Liver (tissue), 8 donors: ENCODE measurements at regions not wholly inside any gene's neighbourhood (a gene's known extent, or its start where the extent isn't known, plus 50 kb on each side); places are given as distances from the start of the nearest gene placed in this dataset.

ENCODE experiments used
- DNase-seq: peaks from one replicate; pipeline ENCODE4 v3.0.0-alpha.2; 2017; ENCODE audit warnings: low spot score
- H3K27ac ChIP-seq, 2 donors: one replicate each; pipeline ENCODE4 v1.7.0; 2013; ENCODE audit warnings: inconsistent platforms in 2 of 2, low read length in 2 of 2, control low read depth in 1 of 2, low read depth in 1 of 2, mild to moderate bottlenecking in 1 of 2
- H3K27me3 ChIP-seq, 4 donors: one replicate each; pipeline versions ENCODE4 v1.6.1 to v1.7.0; 2013; ENCODE audit warnings: low read length in 3 of 4, inconsistent platforms in 1 of 4, mild to moderate bottlenecking in 1 of 4, moderate library complexity in 1 of 4; ENCODE audit not compliant: control insufficient read depth in 4 of 4, insufficient read depth in 4 of 4
- H3K36me3 ChIP-seq, 4 donors: one replicate each; pipeline versions ENCODE4 v1.6.1 to v1.7.0; 2013; ENCODE audit warnings: low read length in 3 of 4, mild to moderate bottlenecking in 3 of 4, low read depth in 1 of 4, moderate library complexity in 1 of 4; ENCODE audit not compliant: control insufficient read depth in 4 of 4, insufficient read depth in 3 of 4
- H3K4me1 ChIP-seq, 4 donors: one replicate each; pipeline versions ENCODE4 v1.6.1 to v1.7.0; 2013; ENCODE audit warnings: low read length in 3 of 4, mild to moderate bottlenecking in 3 of 4, moderate library complexity in 1 of 4; ENCODE audit not compliant: control insufficient read depth in 4 of 4, insufficient read depth in 4 of 4
- H3K4me3 ChIP-seq, 3 donors: one replicate each; pipeline versions ENCODE4 v1.6.1 to v1.7.0; 2013; ENCODE audit warnings: low read length in 3 of 3, control low read depth in 1 of 3, low read depth in 1 of 3, mild to moderate bottlenecking in 1 of 3
- H3K9ac ChIP-seq, 2 donors: one replicate each; pipeline ENCODE4 v1.7.0; 2013; ENCODE audit warnings: low read length in 2 of 2, mild to moderate bottlenecking in 2 of 2, moderate library complexity in 2 of 2, control low read depth in 1 of 2, low read depth in 1 of 2
- H3K9me3 ChIP-seq, 4 donors: one replicate each; pipeline versions ENCODE4 v1.6.1 to v1.7.0; 2013; ENCODE audit warnings: low read length in 3 of 4; ENCODE audit not compliant: control insufficient read depth in 4 of 4
- ATF3 ChIP-seq: IDR thresholded peaks from 2 replicates; pipeline ENCODE4 v1.6.1; 2016; ENCODE audit warnings: antibody characterized with exemption
- EGR1 ChIP-seq, 2 donors: IDR thresholded peaks; 2 replicates each; pipeline ENCODE4 v1.6.1; 2016 to 2018; ENCODE audit warnings: antibody characterized with exemption in 2 of 2, low read depth in 2 of 2
- FOXA1 ChIP-seq: IDR thresholded peaks from 2 replicates; pipeline ENCODE4 v1.6.1; 2016; ENCODE audit warnings: antibody characterized with exemption
- FOXA2 ChIP-seq: IDR thresholded peaks from 2 replicates; pipeline ENCODE4 v1.6.1; 2016; ENCODE audit warnings: antibody characterized with exemption
- GABPA ChIP-seq, 2 donors: IDR thresholded peaks in 1 of 2; conservative IDR thresholded peaks in 1 of 2; 2 replicates each; pipeline ENCODE4 v1.6.1; 2016; ENCODE audit warnings: antibody characterized with exemption in 2 of 2, mild to moderate bottlenecking in 1 of 2, moderate library complexity in 1 of 2
- HNF4A ChIP-seq, 2 donors: conservative IDR thresholded peaks; 2 replicates each; pipeline ENCODE4 v1.6.1; 2016; ENCODE audit warnings: antibody characterized with exemption in 2 of 2, mild to moderate bottlenecking in 2 of 2
- MAX ChIP-seq: IDR thresholded peaks from 2 replicates; pipeline ENCODE4 v1.6.1; 2016; ENCODE audit warnings: antibody characterized with exemption
- NR2F2 ChIP-seq: IDR thresholded peaks from 2 replicates; pipeline ENCODE4 v1.6.1; 2016; ENCODE audit warnings: antibody characterized with exemption
- RXRA ChIP-seq, 2 donors: IDR thresholded peaks; 2 replicates each; pipeline ENCODE4 v1.6.1; 2017 to 2018; ENCODE audit warnings: antibody characterized with exemption in 2 of 2, mild to moderate bottlenecking in 1 of 2
- SP1 ChIP-seq: IDR thresholded peaks from 2 replicates; pipeline ENCODE4 v1.6.1; 2018; ENCODE audit warnings: antibody characterized with exemption, mild to moderate bottlenecking
- TAF1 ChIP-seq: conservative IDR thresholded peaks from 2 replicates; pipeline ENCODE4 v1.6.1; 2016; ENCODE audit warnings: antibody characterized with exemption, mild to moderate bottlenecking
- YY1 ChIP-seq: IDR thresholded peaks from 2 replicates; pipeline ENCODE4 v1.6.1; 2016; ENCODE audit warnings: antibody characterized with exemption, mild to moderate bottlenecking
- WGBS: extraction: QIAGEN DNeasy Blood & Tissue Kit; methylation state at CpG from one replicate; pipeline ENCODE4 v1.1.7; 2013; 5-methylcytosine and 5-hydroxymethylcytosine counted together
- TF ChIP-seq, protein P1 (sequence below): fragments of 150-350 bp; IDR thresholded peaks from 2 replicates; pipeline ENCODE4 v1.5.1; 2017; ENCODE audit warnings: improper control_type of control experiment, low read depth, low read length; ENCODE audit not compliant: missing input control
- TF ChIP-seq, protein P2 (sequence below): IDR thresholded peaks from 2 replicates; pipeline ENCODE4 v1.6.1; 2016; ENCODE audit warnings: antibody characterized with exemption, mild to moderate bottlenecking
- TF ChIP-seq, protein P3 (sequence below): IDR thresholded peaks from 2 replicates; pipeline ENCODE4 v1.6.1; 2016; ENCODE audit warnings: antibody characterized with exemption
- donor health status: healthy.
- donor health status: healthy.
- donor health status: healthy.
- donor health status: healthy.
- donor health status: healthy.

DNA sequence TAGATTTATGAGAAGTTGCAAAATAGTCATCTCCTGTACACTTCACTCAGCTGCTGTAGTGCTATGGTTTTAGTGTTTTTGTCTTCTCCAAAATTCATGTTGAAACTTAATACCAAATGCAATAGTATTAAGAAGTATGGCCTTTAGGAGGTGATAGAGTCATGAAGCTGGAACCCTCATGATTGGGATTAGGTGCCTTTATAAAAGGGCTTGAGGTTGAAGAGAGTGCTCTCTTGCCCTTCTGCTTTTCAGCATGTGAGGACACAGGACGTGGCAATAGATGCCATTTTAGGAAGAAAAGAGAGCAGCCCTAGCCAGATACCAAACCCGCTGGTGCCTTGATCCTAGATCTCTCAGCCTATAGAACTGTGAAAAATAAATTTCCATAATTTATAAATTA lies 87.6 kb downstream of the CTH start (continued):
- no peak for TF ChIP-seq RXRA (IDR thresholded peaks at IDR 0.05)
- no peak for TF ChIP-seq NR2F2
- no peak for TF ChIP-seq TAF1
- TF ChIP-seq HNF4A (conservative IDR thresholded peaks at IDR 0.05), result no peak
- no peak for TF ChIP-seq MAX
- TF ChIP-seq FOXA2, result no peak
- TF ChIP-seq EGR1 (IDR thresholded peaks at IDR 0.05; ENCODE audit: low read depth in 2 of 2), result no peak

GRCh38 chr1:70499695-70500094 lies 88.6 kb downstream of the CTH start:
- peaks cover 0 to 2% (median 0%) of the 10 kb centered on the region in 4 donors for H3K4me1 ChIP-seq
- no peak overlapping the region for H3K9ac ChIP-seq
- WGBS, result 34% methylated on average over 1 of the region's 1 CpG
- no peaks in the 10 kb centered on the region for H3K9me3 ChIP-seq
- no peak overlapping the region for H3K27ac ChIP-seq
- H3K36me3 ChIP-seq, result no peaks in the 10 kb centered on the region
- DNase-seq, result no peak
- TF ChIP-seq ATF3 (no peak), RXRA (IDR thresholded peaks at IDR 0.05) (no peak)
- no peaks in the 10 kb centered on the region for H3K27me3 ChIP-seq
- no peak overlapping the region for H3K4me3 ChIP-seq

DNA sequence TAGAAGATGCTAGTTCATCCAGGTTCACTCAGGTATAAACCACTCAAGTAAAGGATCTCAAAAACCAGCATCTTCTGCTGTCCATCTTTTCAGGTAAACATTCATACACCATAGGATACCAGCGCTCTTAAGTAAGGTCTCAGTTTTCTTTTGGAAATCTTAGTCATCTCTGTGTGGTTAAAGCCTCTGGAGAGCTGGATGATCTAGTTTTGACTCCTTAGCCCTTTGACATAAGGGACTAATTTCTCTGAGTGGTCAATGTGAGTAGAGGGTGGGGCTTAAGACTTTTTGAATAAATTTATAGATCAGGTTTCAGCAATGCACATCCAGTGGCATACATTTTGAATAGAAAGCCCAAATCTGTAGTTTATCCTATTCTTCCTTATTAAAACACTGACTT lies 92.3 kb downstream of the CTH start:
- Histone ChIP-seq H3K27ac (no peak overlapping the region), H3K4me3 (no peak overlapping the region), H3K36me3 (no peaks in the 10 kb centered on the region), H3K27me3 (no peaks in the 10 kb centered on the region), H3K4me1 (peaks cover 0 to 2% (median 0%) of the 10 kb centered on the region in 4 donors), H3K9ac (no peak overlapping the region), H3K9me3 (no peaks in the 10 kb centered on the region)
- WGBS, result 94% methylated on average over 1 of the region's 1 CpG
- DNase-seq, result no peak
- no peak for TF ChIP-seq SP1
- TF ChIP-seq FOXA2, result no peak
- TF ChIP-seq YY1, result no peak
- no peak for TF ChIP-seq MAX
- TF ChIP-seq, protein P1, sequence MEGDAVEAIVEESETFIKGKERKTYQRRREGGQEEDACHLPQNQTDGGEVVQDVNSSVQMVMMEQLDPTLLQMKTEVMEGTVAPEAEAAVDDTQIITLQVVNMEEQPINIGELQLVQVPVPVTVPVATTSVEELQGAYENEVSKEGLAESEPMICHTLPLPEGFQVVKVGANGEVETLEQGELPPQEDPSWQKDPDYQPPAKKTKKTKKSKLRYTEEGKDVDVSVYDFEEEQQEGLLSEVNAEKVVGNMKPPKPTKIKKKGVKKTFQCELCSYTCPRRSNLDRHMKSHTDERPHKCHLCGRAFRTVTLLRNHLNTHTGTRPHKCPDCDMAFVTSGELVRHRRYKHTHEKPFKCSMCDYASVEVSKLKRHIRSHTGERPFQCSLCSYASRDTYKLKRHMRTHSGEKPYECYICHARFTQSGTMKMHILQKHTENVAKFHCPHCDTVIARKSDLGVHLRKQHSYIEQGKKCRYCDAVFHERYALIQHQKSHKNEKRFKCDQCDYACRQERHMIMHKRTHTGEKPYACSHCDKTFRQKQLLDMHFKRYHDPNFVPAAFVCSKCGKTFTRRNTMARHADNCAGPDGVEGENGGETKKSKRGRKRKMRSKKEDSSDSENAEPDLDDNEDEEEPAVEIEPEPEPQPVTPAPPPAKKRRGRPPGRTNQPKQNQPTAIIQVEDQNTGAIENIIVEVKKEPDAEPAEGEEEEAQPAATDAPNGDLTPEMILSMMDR, result no peak
- no peak for TF ChIP-seq GABPA (IDR thresholded peaks at IDR 0.05 in 1 of 2, conservative IDR thresholded peaks at IDR 0.05 in 1 of 2)
- TF ChIP-seq ATF3, result no peak
- TF ChIP-seq NR2F2, result no peak
- no peak for TF ChIP-seq FOXA1
- TF ChIP-seq EGR1 (IDR thresholded peaks at IDR 0.05; ENCODE audit: low read depth in 2 of 2), result no peak
- no peak for TF ChIP-seq TAF1
- TF ChIP-seq HNF4A (conservative IDR thresholded peaks at IDR 0.05), result no peak
- TF ChIP-seq, protein P2, sequence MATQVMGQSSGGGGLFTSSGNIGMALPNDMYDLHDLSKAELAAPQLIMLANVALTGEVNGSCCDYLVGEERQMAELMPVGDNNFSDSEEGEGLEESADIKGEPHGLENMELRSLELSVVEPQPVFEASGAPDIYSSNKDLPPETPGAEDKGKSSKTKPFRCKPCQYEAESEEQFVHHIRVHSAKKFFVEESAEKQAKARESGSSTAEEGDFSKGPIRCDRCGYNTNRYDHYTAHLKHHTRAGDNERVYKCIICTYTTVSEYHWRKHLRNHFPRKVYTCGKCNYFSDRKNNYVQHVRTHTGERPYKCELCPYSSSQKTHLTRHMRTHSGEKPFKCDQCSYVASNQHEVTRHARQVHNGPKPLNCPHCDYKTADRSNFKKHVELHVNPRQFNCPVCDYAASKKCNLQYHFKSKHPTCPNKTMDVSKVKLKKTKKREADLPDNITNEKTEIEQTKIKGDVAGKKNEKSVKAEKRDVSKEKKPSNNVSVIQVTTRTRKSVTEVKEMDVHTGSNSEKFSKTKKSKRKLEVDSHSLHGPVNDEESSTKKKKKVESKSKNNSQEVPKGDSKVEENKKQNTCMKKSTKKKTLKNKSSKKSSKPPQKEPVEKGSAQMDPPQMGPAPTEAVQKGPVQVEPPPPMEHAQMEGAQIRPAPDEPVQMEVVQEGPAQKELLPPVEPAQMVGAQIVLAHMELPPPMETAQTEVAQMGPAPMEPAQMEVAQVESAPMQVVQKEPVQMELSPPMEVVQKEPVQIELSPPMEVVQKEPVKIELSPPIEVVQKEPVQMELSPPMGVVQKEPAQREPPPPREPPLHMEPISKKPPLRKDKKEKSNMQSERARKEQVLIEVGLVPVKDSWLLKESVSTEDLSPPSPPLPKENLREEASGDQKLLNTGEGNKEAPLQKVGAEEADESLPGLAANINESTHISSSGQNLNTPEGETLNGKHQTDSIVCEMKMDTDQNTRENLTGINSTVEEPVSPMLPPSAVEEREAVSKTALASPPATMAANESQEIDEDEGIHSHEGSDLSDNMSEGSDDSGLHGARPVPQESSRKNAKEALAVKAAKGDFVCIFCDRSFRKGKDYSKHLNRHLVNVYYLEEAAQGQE, result no peak
- TF ChIP-seq, protein P3, sequence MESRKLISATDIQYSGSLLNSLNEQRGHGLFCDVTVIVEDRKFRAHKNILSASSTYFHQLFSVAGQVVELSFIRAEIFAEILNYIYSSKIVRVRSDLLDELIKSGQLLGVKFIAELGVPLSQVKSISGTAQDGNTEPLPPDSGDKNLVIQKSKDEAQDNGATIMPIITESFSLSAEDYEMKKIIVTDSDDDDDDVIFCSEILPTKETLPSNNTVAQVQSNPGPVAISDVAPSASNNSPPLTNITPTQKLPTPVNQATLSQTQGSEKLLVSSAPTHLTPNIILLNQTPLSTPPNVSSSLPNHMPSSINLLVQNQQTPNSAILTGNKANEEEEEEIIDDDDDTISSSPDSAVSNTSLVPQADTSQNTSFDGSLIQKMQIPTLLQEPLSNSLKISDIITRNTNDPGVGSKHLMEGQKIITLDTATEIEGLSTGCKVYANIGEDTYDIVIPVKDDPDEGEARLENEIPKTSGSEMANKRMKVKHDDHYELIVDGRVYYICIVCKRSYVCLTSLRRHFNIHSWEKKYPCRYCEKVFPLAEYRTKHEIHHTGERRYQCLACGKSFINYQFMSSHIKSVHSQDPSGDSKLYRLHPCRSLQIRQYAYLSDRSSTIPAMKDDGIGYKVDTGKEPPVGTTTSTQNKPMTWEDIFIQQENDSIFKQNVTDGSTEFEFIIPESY, result no peak
